ENCODE measurements at regions not wholly inside any gene's neighbourhood (a gene's known extent, or its start where the extent isn't known, plus 50 kb on each side); places are given as distances from the start of the nearest gene placed in this dataset.

GRCh38 chr5:4883360-4883759 lies 256.8 kb upstream of the ADAMTS16 start:
- TF ChIP-seq CTCF (IDR thresholded peaks at IDR 0.05) (no peak), POLR2A (IDR thresholded peaks at IDR 0.05) (no peak)

Measured in esophagus squamous epithelium (tissue), 4 donors.